SK-N-SH treated with all-trans-retinoic acid at 6 μM for 48 hours (cell line): ENCODE measurements at regions not wholly inside any gene's neighbourhood (a gene's known extent, or its start where the extent isn't known, plus 50 kb on each side); places are given as distances from the start of the nearest gene placed in this dataset.
"Not testable (repeated sequence)": the region's sequence is repeated elsewhere in the genome, so short reads cannot be mapped to it uniquely, and the experiment has no call there.

Experiments
- CREB5 ChIP-seq: fragments of 250-450 bp; sonication (Bioruptor Pico); IDR thresholded peaks from 2 replicates; pipeline ENCODE4 v1.5.1; 2020; ENCODE audit warnings: low read depth, mild to moderate bottlenecking, moderate library complexity
- OSR1 ChIP-seq: fragments of 250-450 bp; sonication (Bioruptor Pico); IDR thresholded peaks from 2 replicates; pipeline ENCODE4 v1.8.0; 2022; ENCODE audit warnings: moderate library complexity, mild to moderate bottlenecking, inconsistent platforms
- PPARA ChIP-seq: fragments of 250-450 bp; sonication (Bioruptor Pico); IDR thresholded peaks from 2 replicates; pipeline ENCODE4 v1.5.0; 2020; ENCODE audit warnings: mild to moderate bottlenecking, borderline replicate concordance
- ZNF8 ChIP-seq: fragments of 450-650 bp; formaldehyde crosslinking; IDR thresholded peaks from 2 replicates; pipeline ENCODE4 v1.5.0; 2020; ENCODE audit warnings: mild to moderate bottlenecking, moderate library complexity

DNA sequence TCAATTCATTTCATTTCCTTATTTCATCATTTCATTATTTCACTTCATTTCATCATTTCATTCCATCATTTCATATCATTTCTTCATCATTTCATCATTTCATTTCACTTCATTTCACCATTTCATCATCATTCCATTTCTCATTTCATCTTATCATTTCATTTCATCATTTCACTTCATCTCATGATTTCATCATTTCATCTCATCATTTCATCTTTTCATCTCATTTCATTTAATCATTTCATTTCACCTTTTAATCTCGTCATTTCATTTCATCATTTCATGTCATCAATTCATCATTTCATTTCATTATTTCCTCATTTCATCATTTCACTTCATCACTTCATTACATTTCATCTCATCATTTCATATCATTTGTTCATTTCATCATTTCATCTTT is 177.4 kb downstream of the ZNF92 start:
- TF ChIP-seq OSR1, CREB5, ZNF8, PPARA (CRISPR knock-in tag): not testable (repeated sequence)
